ENCODE measurements at regions not wholly inside any gene's neighbourhood (a gene's known extent, or its start where the extent isn't known, plus 50 kb on each side); places are given as distances from the start of the nearest gene placed in this dataset.

- TF ChIP-seq GATA3 (IDR thresholded peaks at IDR 0.05; ENCODE audit: low read depth, low read length) (no peak), GATA2 (IDR thresholded peaks at IDR 0.05; ENCODE audit: low read depth, low read length) (no peak)
These were observed 366.9 kb upstream of the IGFBP3 start for GRCh38 chr7:46288010-46288409.

GRCh38 chr7:46286957-46287356 lies 365.9 kb upstream of the IGFBP3 start:
- TF ChIP-seq GATA2 (IDR thresholded peaks at IDR 0.05; ENCODE audit: low read depth, low read length) (no peak), GATA3 (IDR thresholded peaks at IDR 0.05; ENCODE audit: low read depth, low read length) (no peak)

GRCh38 chr7:46286356-46286755 lies 365.3 kb upstream of the IGFBP3 start:
- TF ChIP-seq GATA2 (IDR thresholded peaks at IDR 0.05; ENCODE audit: low read depth, low read length): no peak
- TF ChIP-seq GATA3 (IDR thresholded peaks at IDR 0.05; ENCODE audit: low read depth, low read length): no peak

GRCh38 chr7:46285878-46286277 lies 364.8 kb upstream of the IGFBP3 start:
- no peak for TF ChIP-seq GATA2 (IDR thresholded peaks at IDR 0.05; ENCODE audit: low read depth, low read length)
- TF ChIP-seq GATA3 (IDR thresholded peaks at IDR 0.05; ENCODE audit: low read depth, low read length): no peak

GRCh38 chr7:46283852-46284251 lies 362.8 kb upstream of the IGFBP3 start:
- TF ChIP-seq GATA2 (IDR thresholded peaks at IDR 0.05; ENCODE audit: low read depth, low read length) (no peak), GATA3 (IDR thresholded peaks at IDR 0.05; ENCODE audit: low read depth, low read length) (no peak)

- TF ChIP-seq GATA3 (IDR thresholded peaks at IDR 0.05; ENCODE audit: low read depth, low read length): no peak
These were observed 361.1 kb upstream of the IGFBP3 start for GRCh38 chr7:46282155-46282554.

GRCh38 chr7:46281071-46281470 lies 360.0 kb upstream of the IGFBP3 start:
- TF ChIP-seq GATA2 (IDR thresholded peaks at IDR 0.05; ENCODE audit: low read depth, low read length) (no peak), GATA3 (IDR thresholded peaks at IDR 0.05; ENCODE audit: low read depth, low read length) (no peak)

- TF ChIP-seq GATA2 (IDR thresholded peaks at IDR 0.05; ENCODE audit: low read depth, low read length) (no peak), GATA3 (IDR thresholded peaks at IDR 0.05; ENCODE audit: low read depth, low read length) (no peak)
These were observed 358.2 kb upstream of the IGFBP3 start for GRCh38 chr7:46279290-46279689.

GRCh38 chr7:46264646-46265045 lies 343.6 kb upstream of the IGFBP3 start:
- no peak for TF ChIP-seq GATA3 (IDR thresholded peaks at IDR 0.05; ENCODE audit: low read depth, low read length)
- TF ChIP-seq GATA2 (IDR thresholded peaks at IDR 0.05; ENCODE audit: low read depth, low read length): no peak

GRCh38 chr7:46259947-46260346 lies 338.9 kb upstream of the IGFBP3 start:
- no peak for TF ChIP-seq GATA2 (IDR thresholded peaks at IDR 0.05; ENCODE audit: low read depth, low read length)
- TF ChIP-seq GATA3 (IDR thresholded peaks at IDR 0.05; ENCODE audit: low read depth, low read length): no peak

GRCh38 chr7:46257761-46258448 lies 336.8 kb upstream of the IGFBP3 start:
- TF ChIP-seq GATA2 (IDR thresholded peaks at IDR 0.05; ENCODE audit: low read depth, low read length) (no peak), GATA3 (IDR thresholded peaks at IDR 0.05; ENCODE audit: low read depth, low read length) (no peak)

GRCh38 chr7:46256870-46257661 lies 336.0 kb upstream of the IGFBP3 start:
- TF ChIP-seq GATA3 (IDR thresholded peaks at IDR 0.05; ENCODE audit: low read depth, low read length) (no peak), GATA2 (IDR thresholded peaks at IDR 0.05; ENCODE audit: low read depth, low read length) (no peak)

- TF ChIP-seq GATA2 (IDR thresholded peaks at IDR 0.05; ENCODE audit: low read depth, low read length) (no peak), GATA3 (IDR thresholded peaks at IDR 0.05; ENCODE audit: low read depth, low read length) (no peak)
These were observed 332.4 kb upstream of the IGFBP3 start for GRCh38 chr7:46253520-46253919.

- TF ChIP-seq GATA2 (IDR thresholded peaks at IDR 0.05; ENCODE audit: low read depth, low read length) (no peak), GATA3 (IDR thresholded peaks at IDR 0.05; ENCODE audit: low read depth, low read length) (no peak)
These were observed 326.6 kb upstream of the IGFBP3 start for GRCh38 chr7:46247664-46248063.

- TF ChIP-seq GATA2 (IDR thresholded peaks at IDR 0.05; ENCODE audit: low read depth, low read length) (no peak), GATA3 (IDR thresholded peaks at IDR 0.05; ENCODE audit: low read depth, low read length) (no peak)
These were observed 324.6 kb upstream of the IGFBP3 start for GRCh38 chr7:46245586-46246111.

Data from SH-SY5Y (cell line).